Body of pancreas (tissue), 4 donors: ENCODE measurements at regions not wholly inside any gene's neighbourhood (a gene's known extent, or its start where the extent isn't known, plus 50 kb on each side); places are given as distances from the start of the nearest gene placed in this dataset.

ENCODE experiments used
- ATAC-seq: fragments of 150-250 bp; one replicate; pipeline ENCODE4 v1.9.1; 2016
- DNase-seq, 4 donors: peaks; one replicate each; pipeline ENCODE4 v3.0.0-alpha.2; 2019
- H3K27ac ChIP-seq, 4 donors: fragments of 200-600 bp; sonication (generic); 1 replicate in 3 of 4; 2 replicates in 1 of 4; pipeline versions ENCODE4 v1.5.1 to v1.6.1; 2016 to 2019; ENCODE audit warnings: mild to moderate bottlenecking in 1 of 4, mixed read lengths in 1 of 4, moderate library complexity in 1 of 4
- H3K27me3 ChIP-seq, 2 donors: fragments of 200-600 bp; sonication (generic); one replicate each; pipeline ENCODE4 v1.6.0; 2016; ENCODE audit warnings: mild to moderate bottlenecking in 1 of 2
- H3K36me3 ChIP-seq, 2 donors: fragments of 200-600 bp; sonication (generic); replicated peaks in 1 of 2; 2 replicates each; pipeline ENCODE4 v1.5.1; 2016; ENCODE audit warnings: low read depth in 2 of 2; ENCODE audit not compliant: insufficient read depth in 1 of 2
- H3K4me1 ChIP-seq: fragments of 200-600 bp; sonication (generic); one replicate; pipeline ENCODE4 v1.6.0; 2016
- H3K4me3 ChIP-seq, 2 donors: fragments of 200-600 bp; sonication (generic); 1 replicate in 1 of 2; 2 replicates in 1 of 2; pipeline ENCODE4 v1.5.1; 2016 to 2019
- H3K9me3 ChIP-seq, 3 donors: fragments of 200-600 bp; sonication (generic); 1 replicate in 2 of 3; 2 replicates in 1 of 3; pipeline ENCODE4 v1.5.1; 2016
- POLR2A ChIP-seq, 3 donors: fragments of 450-650 bp; IDR thresholded peaks; one replicate each; pipeline ENCODE4 v1.6.1; 2016; ENCODE audit warnings: antibody characterized with exemption in 3 of 3, mild to moderate bottlenecking in 2 of 3
- WGBS, 2 donors: methylation state at CpG; one replicate each; pipeline ENCODE4 v1.1.5; 2017; 5-methylcytosine and 5-hydroxymethylcytosine counted together
- intact Hi-C: fragments of 100-400 bp; cut with DNase I; formaldehyde crosslinking; loops from one replicate; pipeline ENCODE4 v1.15.1; 2023
- TF ChIP-seq, protein P1 (sequence below), 7 experiments: fragments of 450-650 bp in 4 of 7; fragments of 200-600 bp in 3 of 7; sonication (generic) in 3 of 7; IDR thresholded peaks; one replicate each; pipeline ENCODE4 v1.5.1; 2016 to 2019; ENCODE audit warnings: antibody characterized with exemption in 7 of 7

DNA sequence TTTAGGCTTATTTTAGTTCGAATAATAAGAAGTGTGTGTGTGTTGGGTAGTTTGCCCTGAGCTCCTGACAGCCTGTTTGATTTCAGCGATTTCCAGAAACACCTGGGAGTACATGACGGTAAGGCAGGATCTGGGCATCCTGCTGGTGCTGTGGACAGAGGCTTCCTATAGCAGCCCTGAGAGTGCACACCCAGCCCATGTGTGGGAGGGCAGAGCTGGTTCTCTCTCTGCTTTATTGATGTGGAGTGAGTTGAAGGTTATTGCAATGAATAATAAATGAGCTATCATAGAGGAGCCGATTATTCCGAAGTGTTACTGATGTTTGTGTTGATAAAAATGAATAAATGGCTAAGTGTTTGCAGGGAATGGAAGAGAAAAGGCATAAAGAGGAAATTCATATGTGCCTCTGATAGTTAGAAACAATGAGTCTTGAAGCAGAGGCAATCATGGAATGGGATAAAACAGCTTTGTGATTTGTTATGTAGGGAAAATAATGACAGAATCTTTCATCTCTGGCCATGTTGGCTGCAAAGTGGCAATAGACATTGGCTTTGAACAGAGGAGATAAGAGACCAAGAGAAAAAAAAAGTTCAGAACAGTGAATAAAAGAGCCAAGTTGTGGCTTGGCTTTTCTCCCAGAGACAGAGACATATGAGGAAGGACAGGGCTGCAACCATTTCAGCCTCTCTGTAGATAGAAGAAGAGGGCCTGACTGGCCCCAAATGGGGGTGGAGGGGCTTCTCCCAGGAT, 166.2 kb upstream of the CHD6 start:
- Histone ChIP-seq H3K27me3 (no peaks in the 10 kb centered on the region), H3K36me3 (no peaks in the 10 kb centered on the region), H3K4me3 (no peak overlapping the region), H3K27ac (no peak overlapping the region), H3K4me1 (no peaks in the 10 kb centered on the region), H3K9me3 (no peaks in the 10 kb centered on the region)
- intact Hi-C loops = no loop called here
- 20 to 22% methylated on average over 5 of the region's 5 CpGs for WGBS, 2 donors
- DNase-seq (no peak), ATAC-seq (no peak)
- TF ChIP-seq, protein P1, sequence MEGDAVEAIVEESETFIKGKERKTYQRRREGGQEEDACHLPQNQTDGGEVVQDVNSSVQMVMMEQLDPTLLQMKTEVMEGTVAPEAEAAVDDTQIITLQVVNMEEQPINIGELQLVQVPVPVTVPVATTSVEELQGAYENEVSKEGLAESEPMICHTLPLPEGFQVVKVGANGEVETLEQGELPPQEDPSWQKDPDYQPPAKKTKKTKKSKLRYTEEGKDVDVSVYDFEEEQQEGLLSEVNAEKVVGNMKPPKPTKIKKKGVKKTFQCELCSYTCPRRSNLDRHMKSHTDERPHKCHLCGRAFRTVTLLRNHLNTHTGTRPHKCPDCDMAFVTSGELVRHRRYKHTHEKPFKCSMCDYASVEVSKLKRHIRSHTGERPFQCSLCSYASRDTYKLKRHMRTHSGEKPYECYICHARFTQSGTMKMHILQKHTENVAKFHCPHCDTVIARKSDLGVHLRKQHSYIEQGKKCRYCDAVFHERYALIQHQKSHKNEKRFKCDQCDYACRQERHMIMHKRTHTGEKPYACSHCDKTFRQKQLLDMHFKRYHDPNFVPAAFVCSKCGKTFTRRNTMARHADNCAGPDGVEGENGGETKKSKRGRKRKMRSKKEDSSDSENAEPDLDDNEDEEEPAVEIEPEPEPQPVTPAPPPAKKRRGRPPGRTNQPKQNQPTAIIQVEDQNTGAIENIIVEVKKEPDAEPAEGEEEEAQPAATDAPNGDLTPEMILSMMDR (IDR thresholded peaks at IDR 0.05) = no peak
- TF ChIP-seq POLR2A (IDR thresholded peaks at IDR 0.05) = no peak

DNA sequence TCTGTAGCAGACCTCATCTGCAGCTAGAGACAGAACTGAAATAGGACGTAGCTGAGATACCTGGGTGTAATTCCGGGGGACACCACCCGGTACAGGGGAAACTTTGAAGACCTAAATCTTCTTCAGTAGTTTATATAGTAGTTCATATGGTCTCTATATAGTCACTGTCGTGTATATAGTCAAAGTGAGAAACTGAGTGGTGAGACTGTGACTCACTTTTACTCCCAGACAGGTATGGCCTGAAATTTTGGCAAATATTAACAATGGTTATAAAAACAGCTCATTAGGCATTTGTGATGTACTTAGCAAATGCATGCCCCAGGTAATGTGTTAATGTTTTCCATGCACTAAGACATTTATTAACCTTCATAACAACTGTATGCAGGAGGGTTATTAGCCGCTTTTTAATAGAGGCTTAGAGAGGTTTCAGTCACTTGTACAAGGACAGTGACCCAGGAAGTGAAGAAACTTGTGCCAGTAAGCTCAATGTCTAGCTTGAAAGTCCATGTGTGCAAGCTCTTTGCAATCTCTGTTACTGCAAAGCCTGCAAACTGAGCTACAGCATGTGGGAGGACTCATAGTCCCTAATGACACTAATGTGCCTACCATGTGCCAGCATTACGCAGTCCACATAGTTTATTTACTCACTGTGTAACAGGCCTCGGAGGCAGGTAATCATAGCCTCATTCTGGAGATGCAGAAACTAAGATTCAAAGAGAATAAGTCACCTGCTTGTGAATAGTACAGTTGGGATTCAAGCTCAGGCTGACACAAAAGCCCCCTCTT, 165.4 kb upstream of the CHD6 start:
- Histone ChIP-seq H3K27me3 (no peaks in the 10 kb centered on the region), H3K36me3 (no peaks in the 10 kb centered on the region), H3K4me1 (no peaks in the 10 kb centered on the region), H3K27ac (no peak overlapping the region), H3K4me3 (no peak overlapping the region), H3K9me3 (no peaks in the 10 kb centered on the region)
- intact Hi-C loops = no loop called here
- 41 to 48% methylated on average over 7 of the region's 7 CpGs for WGBS, 2 donors
- DNase-seq = no peak
- no peak for TF ChIP-seq POLR2A (IDR thresholded peaks at IDR 0.05)
- TF ChIP-seq, protein P1 (IDR thresholded peaks at IDR 0.05) = no peak
- ATAC-seq = no peak

DNA sequence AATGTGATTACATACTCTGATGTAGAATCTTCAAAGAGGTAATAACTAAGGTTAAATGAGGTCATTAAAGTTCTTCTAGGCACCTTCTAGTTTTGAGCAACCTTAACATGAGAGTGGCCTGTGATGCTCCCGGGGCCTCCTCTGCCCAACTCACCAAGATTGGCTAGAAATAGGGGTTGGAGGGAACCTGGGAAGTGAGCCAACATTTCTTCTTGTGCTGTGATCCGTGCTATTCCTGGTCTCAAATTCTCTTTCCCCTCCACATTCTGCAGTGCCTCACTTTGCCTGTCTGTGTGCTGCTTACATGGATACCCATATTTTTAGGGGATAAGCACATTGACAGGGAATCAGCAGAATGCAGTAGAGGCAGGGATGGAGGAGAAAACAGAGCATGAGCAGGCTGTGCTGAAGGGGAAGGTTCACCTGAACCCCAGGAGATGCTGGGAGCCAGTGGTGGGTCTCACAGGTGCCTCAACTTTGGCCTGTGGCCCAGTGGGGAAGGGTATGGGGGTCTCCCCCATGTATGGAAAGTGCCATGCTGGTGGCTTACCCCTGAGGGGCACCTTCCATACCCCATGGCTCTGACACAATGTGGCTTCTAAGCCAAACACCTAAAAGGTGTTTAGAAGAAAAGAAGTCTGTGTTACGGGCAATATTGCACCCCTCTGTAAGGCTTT, 164.7 kb upstream of the CHD6 start:
- Histone ChIP-seq H3K4me3 (no peak overlapping the region), H3K36me3 (no peaks in the 10 kb centered on the region), H3K4me1 (no peaks in the 10 kb centered on the region), H3K9me3 (no peaks in the 10 kb centered on the region), H3K27me3 (no peaks in the 10 kb centered on the region), H3K27ac (no peak overlapping the region)
- TF ChIP-seq POLR2A (IDR thresholded peaks at IDR 0.05) = no peak
- TF ChIP-seq, protein P1 (IDR thresholded peaks at IDR 0.05) = no peak
- intact Hi-C loops = no loop called here
- DNase-seq (no peak), ATAC-seq (no peak)
- WGBS, 2 donors = 78 to 79% methylated on average over 3 of the region's 3 CpGs

DNA sequence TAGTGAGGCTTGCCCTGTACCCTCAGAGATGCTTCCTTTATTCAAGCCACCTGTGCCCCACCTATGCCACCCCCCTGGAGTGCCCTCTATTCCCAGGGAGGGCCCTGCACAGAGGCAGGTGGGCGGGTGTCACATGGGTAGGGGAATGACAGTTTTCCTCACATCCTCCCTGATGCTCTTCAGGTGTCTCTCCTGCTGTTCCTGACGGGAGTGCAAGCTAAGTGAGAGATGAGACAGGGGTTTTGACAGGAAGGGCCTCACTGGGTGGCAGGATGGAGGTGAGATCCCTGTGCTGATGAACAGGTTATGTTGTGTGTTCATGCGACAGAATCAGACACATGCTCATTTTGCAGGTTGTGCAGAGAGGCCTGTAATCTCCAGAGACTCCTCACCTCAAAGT, 164.1 kb upstream of the CHD6 start:
- H3K27me3 ChIP-seq = no peaks in the 10 kb centered on the region
- H3K27ac ChIP-seq = no peak overlapping the region
- intact Hi-C loops = no loop called here
- no peak overlapping the region for H3K4me3 ChIP-seq
- ATAC-seq = no peak
- no peak for DNase-seq
- H3K9me3 ChIP-seq = no peaks in the 10 kb centered on the region
- H3K4me1 ChIP-seq = no peaks in the 10 kb centered on the region
- 19 to 73% methylated on average over 2 to 3 of the region's 3 CpGs for WGBS, 2 donors
- no peaks in the 10 kb centered on the region for H3K36me3 ChIP-seq
- no peak for TF ChIP-seq POLR2A (IDR thresholded peaks at IDR 0.05)
- TF ChIP-seq, protein P1 (IDR thresholded peaks at IDR 0.05) = no peak
